ENCODE measurements at regions not wholly inside any gene's neighbourhood (a gene's known extent, or its start where the extent isn't known, plus 50 kb on each side); places are given as distances from the start of the nearest gene placed in this dataset.

- dilution Hi-C loops (cut with MboI; ENCODE audit: extremely low pct_ligation_motif_present, low sequenced_read_pairs): no loop called here
- H3K4me3 ChIP-seq (ENCODE audit: control insufficient read depth in 2 of 3, extremely low read depth in 1 of 3, insufficient read depth in 2 of 3, low read depth in 1 of 3, low read length in 3 of 3): no peak overlapping the region
Observed at GRCh38 chr1:239558559-239558958, 172.2 kb downstream of the CHRM3 start.

GRCh38 chr1:239558991-239559390 is 172.6 kb downstream of the CHRM3 start:
- TF ChIP-seq EZH2 (IDR thresholded peaks at IDR 0.05; ENCODE audit: low read length): no peak
- no peak for TF ChIP-seq CTCF (optimal IDR thresholded peaks at IDR 0.05 in 1 of 3, IDR thresholded peaks at IDR 0.05 in 1 of 3, conservative IDR thresholded peaks at IDR 0.05 in 1 of 3; ENCODE audit: extremely low read depth in 1 of 3, insufficient read depth in 2 of 3, low read length in 3 of 3)
- dilution Hi-C loops (cut with MboI; ENCODE audit: extremely low pct_ligation_motif_present, low sequenced_read_pairs): no loop called here
- Histone ChIP-seq H3K9me3 (ENCODE audit: control insufficient read depth, low read depth, low read length) (peaks cover 2% of the 10 kb centered on the region), H2AFZ (ENCODE audit: control insufficient read depth, low read length) (no peak overlapping the region), H3K9ac (ENCODE audit: control insufficient read depth, extremely low read depth, insufficient read depth, low read length) (no peak overlapping the region), H3K4me3 (ENCODE audit: control insufficient read depth in 2 of 3, extremely low read depth in 1 of 3, insufficient read depth in 2 of 3, low read depth in 1 of 3, low read length in 3 of 3) (no peak overlapping the region), H3K27ac (ENCODE audit: control insufficient read depth, insufficient read depth, low read length) (no peak overlapping the region), H3K79me2 (ENCODE audit: control insufficient read depth, insufficient read depth, low read length) (no peaks in the 10 kb centered on the region), H3K9me1 (ENCODE audit: control insufficient read depth, extremely low read depth, insufficient read depth, low read length) (no peaks in the 10 kb centered on the region), H3K27me3 (ENCODE audit: control insufficient read depth, extremely low read depth, insufficient read depth, low read length) (no peaks in the 10 kb centered on the region), H3K4me1 (ENCODE audit: control insufficient read depth, extremely low read depth, insufficient read depth, low read length) (no peaks in the 10 kb centered on the region), H3K36me3 (ENCODE audit: control insufficient read depth in 2 of 2, extremely low read depth in 1 of 2, insufficient read depth in 2 of 2, low read length in 2 of 2) (no peaks in the 10 kb centered on the region), H3K4me2 (ENCODE audit: control insufficient read depth, extremely low read depth, insufficient read depth, low read depth, low read length) (no peak overlapping the region), H4K20me1 (ENCODE audit: control insufficient read depth, extremely low read depth, insufficient read depth, low read length) (no peaks in the 10 kb centered on the region)
- DNase-seq (ENCODE audit: low read depth, low spot score): no peak
- FAIRE-seq: no peak

More at GRCh38 chr1:239558559-239558958, 172.2 kb downstream of the CHRM3 start:
- Histone ChIP-seq H3K79me2 (ENCODE audit: control insufficient read depth, insufficient read depth, low read length) (no peaks in the 10 kb centered on the region), H3K9me1 (ENCODE audit: control insufficient read depth, extremely low read depth, insufficient read depth, low read length) (no peaks in the 10 kb centered on the region), H3K4me2 (ENCODE audit: control insufficient read depth, extremely low read depth, insufficient read depth, low read depth, low read length) (no peak overlapping the region), H3K36me3 (ENCODE audit: control insufficient read depth in 2 of 2, extremely low read depth in 1 of 2, insufficient read depth in 2 of 2, low read length in 2 of 2) (no peaks in the 10 kb centered on the region), H4K20me1 (ENCODE audit: control insufficient read depth, extremely low read depth, insufficient read depth, low read length) (no peaks in the 10 kb centered on the region), H3K9ac (ENCODE audit: control insufficient read depth, extremely low read depth, insufficient read depth, low read length) (no peak overlapping the region), H2AFZ (ENCODE audit: control insufficient read depth, low read length) (no peak overlapping the region), H3K9me3 (ENCODE audit: control insufficient read depth, low read depth, low read length) (peaks cover 2% of the 10 kb centered on the region), H3K4me1 (ENCODE audit: control insufficient read depth, extremely low read depth, insufficient read depth, low read length) (no peaks in the 10 kb centered on the region), H3K27ac (ENCODE audit: control insufficient read depth, insufficient read depth, low read length) (no peak overlapping the region), H3K27me3 (ENCODE audit: control insufficient read depth, extremely low read depth, insufficient read depth, low read length) (no peaks in the 10 kb centered on the region)
- FAIRE-seq (no peak), DNase-seq (ENCODE audit: low read depth, low spot score) (no peak)
- TF ChIP-seq CTCF (optimal IDR thresholded peaks at IDR 0.05 in 1 of 3, IDR thresholded peaks at IDR 0.05 in 1 of 3, conservative IDR thresholded peaks at IDR 0.05 in 1 of 3; ENCODE audit: extremely low read depth in 1 of 3, insufficient read depth in 2 of 3, low read length in 3 of 3) (no peak), EZH2 (IDR thresholded peaks at IDR 0.05; ENCODE audit: low read length) (no peak)

All from keratinocyte (primary cell).